SK-N-SH (cell line): ENCODE measurements at regions not wholly inside any gene's neighbourhood (a gene's known extent, or its start where the extent isn't known, plus 50 kb on each side); places are given as distances from the start of the nearest gene placed in this dataset.

Experiments used
- MXI1 ChIP-seq: IDR thresholded peaks from 2 replicates; pipeline ENCODE4 v1.6.1; 2012; ENCODE audit warnings: mild to moderate bottlenecking, low read depth, low read length, improper control_type of control experiment
- RCOR1 ChIP-seq: fragments of 150-350 bp; IDR thresholded peaks from 2 replicates; pipeline ENCODE4 v1.6.1; 2017; ENCODE audit warnings: antibody characterized with exemption, low read length
- ZBTB33 ChIP-seq: IDR thresholded peaks from 2 replicates; pipeline ENCODE4 v1.4.0; 2012; ENCODE audit warnings: low read depth, borderline replicate concordance
- TF ChIP-seq, protein P1 (sequence below): fragments of 200-600 bp; sonication (generic); IDR thresholded peaks from 2 replicates; pipeline ENCODE4 v1.6.1; 2017; ENCODE audit warnings: antibody characterized with exemption, mild to moderate bottlenecking, moderate library complexity
- TF ChIP-seq, protein P2 (sequence below): fragments of 150-350 bp; IDR thresholded peaks from 2 replicates; pipeline ENCODE4 v1.6.1; 2017; ENCODE audit warnings: antibody characterized with exemption, low read length, low read depth, borderline replicate concordance

DNA sequence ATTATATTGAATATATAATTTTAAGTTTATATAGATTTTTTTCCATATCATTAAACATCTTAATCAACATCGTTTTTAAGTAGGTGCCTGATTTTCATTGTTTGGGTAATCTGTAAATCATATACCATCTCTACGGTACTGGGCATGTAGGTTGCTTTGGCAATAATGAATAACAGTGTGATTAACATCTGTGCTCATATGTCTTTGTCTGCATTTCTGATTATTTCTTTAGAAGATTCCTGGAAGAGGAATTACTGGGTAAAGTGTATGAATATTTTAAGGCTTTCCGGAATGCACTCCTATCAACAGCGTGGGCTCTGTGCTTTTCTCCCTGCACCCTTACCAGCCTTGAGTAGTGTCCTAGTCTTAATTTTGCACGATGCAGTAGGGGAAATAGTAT lies 119.8 kb upstream of the LIPC start:
- TF ChIP-seq, protein P1, sequence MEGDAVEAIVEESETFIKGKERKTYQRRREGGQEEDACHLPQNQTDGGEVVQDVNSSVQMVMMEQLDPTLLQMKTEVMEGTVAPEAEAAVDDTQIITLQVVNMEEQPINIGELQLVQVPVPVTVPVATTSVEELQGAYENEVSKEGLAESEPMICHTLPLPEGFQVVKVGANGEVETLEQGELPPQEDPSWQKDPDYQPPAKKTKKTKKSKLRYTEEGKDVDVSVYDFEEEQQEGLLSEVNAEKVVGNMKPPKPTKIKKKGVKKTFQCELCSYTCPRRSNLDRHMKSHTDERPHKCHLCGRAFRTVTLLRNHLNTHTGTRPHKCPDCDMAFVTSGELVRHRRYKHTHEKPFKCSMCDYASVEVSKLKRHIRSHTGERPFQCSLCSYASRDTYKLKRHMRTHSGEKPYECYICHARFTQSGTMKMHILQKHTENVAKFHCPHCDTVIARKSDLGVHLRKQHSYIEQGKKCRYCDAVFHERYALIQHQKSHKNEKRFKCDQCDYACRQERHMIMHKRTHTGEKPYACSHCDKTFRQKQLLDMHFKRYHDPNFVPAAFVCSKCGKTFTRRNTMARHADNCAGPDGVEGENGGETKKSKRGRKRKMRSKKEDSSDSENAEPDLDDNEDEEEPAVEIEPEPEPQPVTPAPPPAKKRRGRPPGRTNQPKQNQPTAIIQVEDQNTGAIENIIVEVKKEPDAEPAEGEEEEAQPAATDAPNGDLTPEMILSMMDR = no peak
- no peak for TF ChIP-seq ZBTB33
- no peak for TF ChIP-seq RCOR1
- TF ChIP-seq, protein P2, sequence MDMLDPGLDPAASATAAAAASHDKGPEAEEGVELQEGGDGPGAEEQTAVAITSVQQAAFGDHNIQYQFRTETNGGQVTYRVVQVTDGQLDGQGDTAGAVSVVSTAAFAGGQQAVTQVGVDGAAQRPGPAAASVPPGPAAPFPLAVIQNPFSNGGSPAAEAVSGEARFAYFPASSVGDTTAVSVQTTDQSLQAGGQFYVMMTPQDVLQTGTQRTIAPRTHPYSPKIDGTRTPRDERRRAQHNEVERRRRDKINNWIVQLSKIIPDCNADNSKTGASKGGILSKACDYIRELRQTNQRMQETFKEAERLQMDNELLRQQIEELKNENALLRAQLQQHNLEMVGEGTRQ = no peak
- no peak for TF ChIP-seq MXI1
